Gastrocnemius medialis (tissue), 4 donors: ENCODE measurements at regions not wholly inside any gene's neighbourhood (a gene's known extent, or its start where the extent isn't known, plus 50 kb on each side); places are given as distances from the start of the nearest gene placed in this dataset.

Experiments
- ATAC-seq, 2 donors: fragments of 150-250 bp; one replicate each; pipeline ENCODE4 v1.9.1; 2016
- DNase-seq, 2 donors: peaks; one replicate each; pipeline ENCODE4 v3.0.0-alpha.2; 2019
- H3K27ac ChIP-seq, 4 donors: fragments of 200-600 bp; sonication (generic); 1 replicate in 1 of 4; 2 replicates in 3 of 4; pipeline ENCODE4 v1.5.1; 2016 to 2018; ENCODE audit warnings: mild to moderate bottlenecking in 2 of 4, moderate library complexity in 1 of 4
- H3K27me3 ChIP-seq, 3 donors: fragments of 200-600 bp; sonication (generic) in 2 of 3; 1 replicate in 1 of 3; 2 replicates in 2 of 3; pipeline versions ENCODE4 v1.5.1 to v1.6.0; 2016 to 2019; ENCODE audit warnings: mild to moderate bottlenecking in 1 of 3, moderate library complexity in 1 of 3
- H3K36me3 ChIP-seq, 2 donors: fragments of 200-600 bp; sonication (generic) in 1 of 2; one replicate each; pipeline ENCODE4 v1.5.1; 2017 to 2018
- H3K4me1 ChIP-seq, 2 donors: fragments of 200-600 bp; sonication (generic) in 1 of 2; one replicate each; pipeline ENCODE4 v1.5.1; 2016 to 2017; ENCODE audit warnings: mild to moderate bottlenecking in 2 of 2
- H3K4me3 ChIP-seq, 4 donors: fragments of 200-600 bp; sonication (generic) in 3 of 4; 1 replicate in 1 of 4; 2 replicates in 3 of 4; pipeline ENCODE4 v1.5.1; 2016 to 2019; ENCODE audit warnings: mild to moderate bottlenecking in 2 of 4
- H3K9me3 ChIP-seq, 3 donors: fragments of 200-600 bp; sonication (generic) in 2 of 3; 1 replicate in 1 of 3; 2 replicates in 2 of 3; pipeline ENCODE4 v1.5.1; 2016 to 2019
- CTCF ChIP-seq, 5 experiments: fragments of 450-650 bp in 3 of 5; fragments of 200-600 bp in 2 of 5; sonication (generic) in 2 of 5; IDR thresholded peaks in 4 of 5; conservative IDR thresholded peaks in 1 of 5; 1 replicate in 4 of 5; 2 replicates in 1 of 5; pipeline ENCODE4 v1.5.1; 2016 to 2019; ENCODE audit warnings: antibody characterized with exemption in 5 of 5, mild to moderate bottlenecking in 3 of 5, moderate library complexity in 3 of 5
- POLR2A ChIP-seq, 2 donors: fragments of 450-650 bp; IDR thresholded peaks; one replicate each; pipeline ENCODE4 v1.6.1; 2017; ENCODE audit warnings: antibody characterized with exemption in 2 of 2, mild to moderate bottlenecking in 2 of 2, moderate library complexity in 2 of 2
- in situ Hi-C, 4 donors: fragments of 200-750 bp; cut with MboI; loops; one replicate each; pipeline versions ENCODE4 v1.15.0 to v1.8.0; 2017; ENCODE audit warnings: low sequenced_read_pairs in 4 of 4
- intact Hi-C: fragments of 100-400 bp; cut with DNase I; formaldehyde crosslinking; loops from one replicate; pipeline ENCODE4 v1.15.1; 2023; ENCODE audit warnings: low total_unique reads

- Histone ChIP-seq H3K27ac (no peak overlapping the region), H3K36me3 (no peaks in the 10 kb centered on the region), H3K9me3 (no peaks in the 10 kb centered on the region), H3K27me3 (no peaks in the 10 kb centered on the region), H3K4me3 (no peak overlapping the region), H3K4me1 (no peaks in the 10 kb centered on the region)
- ATAC-seq (no peak), DNase-seq (no peak)
- no peak for TF ChIP-seq CTCF (IDR thresholded peaks at IDR 0.05 in 4 of 5, conservative IDR thresholded peaks at IDR 0.05 in 1 of 5)
- no peak for TF ChIP-seq POLR2A (IDR thresholded peaks at IDR 0.05)
- in situ Hi-C loops = loop anchor here in 1 of 4 donors (25.0 kb wide), 1 partner anchor 393 kb away; no protein-coding TSS in a partner anchor
- intact Hi-C loops = no loop called here
These were observed 161.9 kb upstream of the RAI14 start for GRCh38 chr5:34494111-34494755.

GRCh38 chr5:34495178-34495577 is 160.9 kb upstream of the RAI14 start:
- intact Hi-C loops (no loop called here), in situ Hi-C loops (loop anchor here in 1 of 4 donors (25.0 kb wide), 1 partner anchor 392 kb away; no protein-coding TSS in a partner anchor)
- ATAC-seq = no peak
- no peak overlapping the region for H3K4me3 ChIP-seq
- TF ChIP-seq POLR2A (IDR thresholded peaks at IDR 0.05) (no peak), CTCF (IDR thresholded peaks at IDR 0.05 in 4 of 5, conservative IDR thresholded peaks at IDR 0.05 in 1 of 5) (no peak)
- no peaks in the 10 kb centered on the region for H3K27me3 ChIP-seq
- H3K4me1 ChIP-seq = no peaks in the 10 kb centered on the region
- DNase-seq = no peak
- H3K9me3 ChIP-seq = no peaks in the 10 kb centered on the region
- no peak overlapping the region for H3K27ac ChIP-seq
- H3K36me3 ChIP-seq = no peaks in the 10 kb centered on the region

- Histone ChIP-seq H3K9me3 (no peaks in the 10 kb centered on the region), H3K36me3 (no peaks in the 10 kb centered on the region), H3K4me1 (no peaks in the 10 kb centered on the region), H3K27ac (no peak overlapping the region), H3K4me3 (peak overlapping the region in 1 of 4 donors; percentile 15), H3K27me3 (no peaks in the 10 kb centered on the region)
- in situ Hi-C loops (loop anchor here in 1 of 4 donors (25.0 kb wide), 1 partner anchor 391 kb away; no protein-coding TSS in a partner anchor), intact Hi-C loops (no loop called here)
- no peak for DNase-seq
- no peak for ATAC-seq
- TF ChIP-seq POLR2A (IDR thresholded peaks at IDR 0.05) (no peak), CTCF (IDR thresholded peaks at IDR 0.05 in 4 of 5, conservative IDR thresholded peaks at IDR 0.05 in 1 of 5) (no peak)
These were observed 159.9 kb upstream of the RAI14 start for GRCh38 chr5:34496260-34496691.

- H3K27me3 ChIP-seq = no peaks in the 10 kb centered on the region
- no peaks in the 10 kb centered on the region for H3K9me3 ChIP-seq
- DNase-seq = peak; percentile 30 to 41
- peak; percentile 76 to 78 for ATAC-seq
- H3K36me3 ChIP-seq = no peaks in the 10 kb centered on the region
- intact Hi-C loops (no loop called here), in situ Hi-C loops (loop anchor here in 1 of 4 donors (25.0 kb wide), 1 partner anchor 390 kb away; no protein-coding TSS in a partner anchor)
- H3K27ac ChIP-seq = no peak overlapping the region
- TF ChIP-seq POLR2A (IDR thresholded peaks at IDR 0.05) (no peak), CTCF (IDR thresholded peaks at IDR 0.05 in 4 of 5, conservative IDR thresholded peaks at IDR 0.05 in 1 of 5) (no peak)
- H3K4me3 ChIP-seq = peak overlapping the region in 1 of 4 donors; percentile 15
- H3K4me1 ChIP-seq = no peaks in the 10 kb centered on the region
These were observed 159.2 kb upstream of the RAI14 start for GRCh38 chr5:34496701-34497469.
